ENCODE measurements at regions not wholly inside any gene's neighbourhood (a gene's known extent, or its start where the extent isn't known, plus 50 kb on each side); places are given as distances from the start of the nearest gene placed in this dataset.

- no peak for TF ChIP-seq POLR2A (IDR thresholded peaks at IDR 0.05; ENCODE audit: low read depth, low read length)
- TF ChIP-seq POLR2AphosphoS5 (IDR thresholded peaks at IDR 0.05; ENCODE audit: low read depth, low read length): no peak
Observed at GRCh38 chr10:3861795-3862194, 76.8 kb upstream of the KLF6 start.

All from GM12892 (cell line).